Activated CD8-positive, alpha-beta T cell treated with anti-CD3 and anti-CD28 coated beads for 36 hours (primary cell): ENCODE measurements at regions not wholly inside any gene's neighbourhood (a gene's known extent, or its start where the extent isn't known, plus 50 kb on each side); places are given as distances from the start of the nearest gene placed in this dataset.

Source experiments
- ATAC-seq: fragments of 200-7000 bp; cut with Tn5 transposase; one replicate; pipeline ENCODE4 v1.10.0; 2021; ENCODE audit warnings: mild to moderate bottlenecking, moderate library complexity
- CTCF ChIA-PET: fragments of 350-600 bp; sonication (Branson Sonifier 250); formaldehyde crosslinking; loops from one replicate; lab custom pipeline; 2021; ENCODE audit warnings: antibody characterized with exemption; lab: Charles Lee
- POLR2A ChIA-PET: fragments of 350-600 bp; sonication (Branson Sonifier 250); formaldehyde crosslinking; loops from one replicate; lab custom pipeline; 2021; ENCODE audit warnings: antibody characterized with exemption; lab: Charles Lee
- DNase-seq: peaks from one replicate; pipeline ENCODE4 v3.0.0-alpha.2; 2020
- H3K27ac Mint-ChIP-seq: one replicate; pipeline ENCODE4 v1.8.0; 2021; ENCODE audit warnings: mild to moderate bottlenecking, mixed read lengths
- H3K27me3 Mint-ChIP-seq: one replicate; pipeline ENCODE4 v1.8.0; 2021; ENCODE audit warnings: mixed read lengths
- H3K36me3 Mint-ChIP-seq: one replicate; pipeline ENCODE4 v1.8.0; 2021; ENCODE audit warnings: low read depth, mixed read lengths
- H3K4me1 Mint-ChIP-seq: one replicate; pipeline ENCODE4 v1.8.0; 2021; ENCODE audit warnings: low read depth, mixed read lengths
- H3K4me3 Mint-ChIP-seq: one replicate; pipeline ENCODE4 v1.8.0; 2021; ENCODE audit warnings: mild to moderate bottlenecking, moderate library complexity, mixed read lengths
- H3K9me3 Mint-ChIP-seq: one replicate; pipeline ENCODE4 v1.8.0; 2021; ENCODE audit warnings: mixed read lengths
- intact Hi-C: fragments of 100-400 bp; cut with micrococcal nuclease; formaldehyde crosslinking; loops from one replicate; pipeline ENCODE4 v1.10.0; 2022
- TF ChIP-seq, protein P1 (sequence below): fragments of 200-600 bp; IDR thresholded peaks from one replicate; pipeline ENCODE4 v1.8.0; 2022; ENCODE audit warnings: antibody characterized with exemption, mild to moderate bottlenecking

- ATAC-seq (no peak), DNase-seq (no peak)
- ChIA-PET POLR2A (no interaction called here), CTCF (no interaction called here)
- TF ChIP-seq, protein P1, sequence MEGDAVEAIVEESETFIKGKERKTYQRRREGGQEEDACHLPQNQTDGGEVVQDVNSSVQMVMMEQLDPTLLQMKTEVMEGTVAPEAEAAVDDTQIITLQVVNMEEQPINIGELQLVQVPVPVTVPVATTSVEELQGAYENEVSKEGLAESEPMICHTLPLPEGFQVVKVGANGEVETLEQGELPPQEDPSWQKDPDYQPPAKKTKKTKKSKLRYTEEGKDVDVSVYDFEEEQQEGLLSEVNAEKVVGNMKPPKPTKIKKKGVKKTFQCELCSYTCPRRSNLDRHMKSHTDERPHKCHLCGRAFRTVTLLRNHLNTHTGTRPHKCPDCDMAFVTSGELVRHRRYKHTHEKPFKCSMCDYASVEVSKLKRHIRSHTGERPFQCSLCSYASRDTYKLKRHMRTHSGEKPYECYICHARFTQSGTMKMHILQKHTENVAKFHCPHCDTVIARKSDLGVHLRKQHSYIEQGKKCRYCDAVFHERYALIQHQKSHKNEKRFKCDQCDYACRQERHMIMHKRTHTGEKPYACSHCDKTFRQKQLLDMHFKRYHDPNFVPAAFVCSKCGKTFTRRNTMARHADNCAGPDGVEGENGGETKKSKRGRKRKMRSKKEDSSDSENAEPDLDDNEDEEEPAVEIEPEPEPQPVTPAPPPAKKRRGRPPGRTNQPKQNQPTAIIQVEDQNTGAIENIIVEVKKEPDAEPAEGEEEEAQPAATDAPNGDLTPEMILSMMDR, result no peak
- no peak overlapping the region for H3K27ac Mint-ChIP-seq
- no peaks in the 10 kb centered on the region for H3K36me3 Mint-ChIP-seq
- H3K27me3 Mint-ChIP-seq, result no peaks in the 10 kb centered on the region
- no peaks in the 10 kb centered on the region for H3K9me3 Mint-ChIP-seq
- intact Hi-C loops, result no loop called here
- H3K4me3 Mint-ChIP-seq, result no peak overlapping the region
- H3K4me1 Mint-ChIP-seq, result no peaks in the 10 kb centered on the region
Observed at GRCh38 chr2:41464395-41464794, 583.4 kb upstream of the PKDCC start.

DNA sequence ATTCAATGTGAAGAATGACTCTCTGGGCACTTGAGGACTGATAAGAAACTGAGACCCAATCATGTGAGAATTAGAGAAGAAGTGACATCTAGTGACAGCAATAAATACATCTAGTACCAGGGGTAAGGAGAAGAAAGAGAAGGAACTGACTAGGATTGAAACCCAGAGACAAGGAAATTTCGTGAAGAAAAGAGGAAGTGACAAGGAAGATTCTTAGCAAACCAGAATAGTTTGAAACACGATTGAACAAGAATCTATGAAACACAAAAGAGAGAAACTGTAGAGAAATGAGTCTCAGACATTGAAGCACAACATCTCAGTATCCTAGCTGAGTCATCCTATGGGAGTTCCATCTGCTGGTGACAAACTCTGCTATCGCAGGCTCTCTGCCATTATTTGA lies 571.9 kb upstream of the PKDCC start:
- peaks cover 3% of the 10 kb centered on the region for H3K27me3 Mint-ChIP-seq
- H3K27ac Mint-ChIP-seq, result no peak overlapping the region
- TF ChIP-seq, protein P1, result no peak
- POLR2A ChIA-PET, result no interaction called here
- DNase-seq, result no peak
- CTCF ChIA-PET, result no interaction called here
- no peaks in the 10 kb centered on the region for H3K36me3 Mint-ChIP-seq
- intact Hi-C loops, result no loop called here
- no peak for ATAC-seq
- no peak overlapping the region for H3K4me3 Mint-ChIP-seq
- no peaks in the 10 kb centered on the region for H3K4me1 Mint-ChIP-seq
- peaks cover 2% of the 10 kb centered on the region for H3K9me3 Mint-ChIP-seq

DNA sequence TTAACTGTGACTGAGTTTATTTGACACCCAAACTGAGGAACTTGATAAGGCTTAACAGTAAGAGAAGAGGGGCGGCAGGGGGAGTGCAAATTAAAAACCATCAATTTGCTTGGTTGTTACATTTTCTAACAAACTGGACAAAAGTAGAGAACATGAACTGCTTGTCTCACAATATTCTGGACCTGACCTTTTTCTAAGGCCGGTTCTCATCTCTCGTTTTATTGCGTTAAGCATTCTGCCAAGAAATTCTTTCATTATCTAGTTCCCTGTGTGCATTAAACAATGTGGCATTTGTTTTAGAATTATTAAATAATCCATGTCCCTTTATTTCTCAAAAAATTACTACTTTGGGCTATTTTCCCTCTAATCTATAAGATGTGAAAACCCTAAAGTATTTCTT lies 565.2 kb upstream of the PKDCC start:
- no peaks in the 10 kb centered on the region for H3K27me3 Mint-ChIP-seq
- no peak overlapping the region for H3K27ac Mint-ChIP-seq
- no peaks in the 10 kb centered on the region for H3K4me1 Mint-ChIP-seq
- ATAC-seq (no peak), DNase-seq (no peak)
- H3K4me3 Mint-ChIP-seq, result no peak overlapping the region
- no peaks in the 10 kb centered on the region for H3K36me3 Mint-ChIP-seq
- TF ChIP-seq, protein P1, result no peak
- ChIA-PET CTCF (no interaction called here), POLR2A (no interaction called here)
- no peaks in the 10 kb centered on the region for H3K9me3 Mint-ChIP-seq
- intact Hi-C loops, result no loop called here

DNA sequence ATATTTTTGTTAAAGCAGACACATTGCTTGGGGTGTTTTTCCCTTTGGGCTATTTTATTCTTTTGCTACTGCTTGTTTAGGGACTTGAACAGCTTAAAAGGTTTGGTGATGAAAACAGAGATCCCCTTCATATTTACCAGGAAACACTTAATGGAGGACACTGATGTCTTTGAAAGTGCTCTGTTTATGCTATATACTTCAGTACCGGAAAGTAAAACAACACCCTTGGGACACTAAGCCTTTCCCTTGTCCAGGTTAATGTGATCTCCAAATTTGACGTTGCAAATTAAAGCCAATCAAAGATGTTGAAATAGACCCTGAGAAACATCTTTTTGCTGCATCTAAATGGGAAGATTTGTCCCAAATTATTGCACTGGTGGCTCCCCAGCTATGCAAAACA lies 564.6 kb upstream of the PKDCC start:
- intact Hi-C loops, result no loop called here
- TF ChIP-seq, protein P1, result no peak
- CTCF ChIA-PET, result no interaction called here

GRCh38 chr2:41483982-41484857 lies 563.6 kb upstream of the PKDCC start:
- H3K36me3 Mint-ChIP-seq, result no peaks in the 10 kb centered on the region
- ATAC-seq (no peak), DNase-seq (no peak)
- ChIA-PET CTCF (no interaction called here), POLR2A (no interaction called here)
- H3K4me3 Mint-ChIP-seq, result no peak overlapping the region
- intact Hi-C loops, result no loop called here
- no peaks in the 10 kb centered on the region for H3K9me3 Mint-ChIP-seq
- no peak overlapping the region for H3K27ac Mint-ChIP-seq
- no peaks in the 10 kb centered on the region for H3K4me1 Mint-ChIP-seq
- TF ChIP-seq, protein P1, result no peak
- no peaks in the 10 kb centered on the region for H3K27me3 Mint-ChIP-seq

More for the DNA sequence above, 564.6 kb upstream of the PKDCC start:
- Mint-ChIP-seq H3K9me3 (no peaks in the 10 kb centered on the region), H3K27me3 (no peaks in the 10 kb centered on the region), H3K27ac (no peak overlapping the region), H3K4me3 (no peak overlapping the region), H3K36me3 (no peaks in the 10 kb centered on the region), H3K4me1 (no peaks in the 10 kb centered on the region)
- ATAC-seq (no peak), DNase-seq (no peak)
- POLR2A ChIA-PET, result no interaction called here
